SK-N-SH treated with all-trans-retinoic acid at 6 μM for 48 hours (cell line): ENCODE measurements at regions not wholly inside any gene's neighbourhood (a gene's known extent, or its start where the extent isn't known, plus 50 kb on each side); places are given as distances from the start of the nearest gene placed in this dataset.

ENCODE experiments used
- ATAC-seq: fragments of 200-7000 bp; cut with Tn5 transposase; 3 replicates; pipeline ENCODE4 v1.9.1; 2020; ENCODE audit warnings: mild to moderate bottlenecking, moderate library complexity
- ARNTL ChIP-seq: fragments of 450-650 bp; formaldehyde crosslinking; IDR thresholded peaks from 2 replicates; pipeline ENCODE4 v1.5.0; 2020; ENCODE audit warnings: low read depth, mild to moderate bottlenecking, moderate library complexity, borderline replicate concordance
- BACH2 ChIP-seq: fragments of 250-450 bp; sonication (Bioruptor Pico); IDR thresholded peaks from 2 replicates; pipeline ENCODE4 v1.9.0; 2021; ENCODE audit warnings: mild to moderate bottlenecking, borderline replicate concordance
- CREB5 ChIP-seq: fragments of 250-450 bp; sonication (Bioruptor Pico); IDR thresholded peaks from 2 replicates; pipeline ENCODE4 v1.5.1; 2020; ENCODE audit warnings: low read depth, mild to moderate bottlenecking, moderate library complexity
- CSDC2 ChIP-seq: fragments of 250-450 bp; sonication (Bioruptor Pico); IDR thresholded peaks from 2 replicates; pipeline ENCODE4 v1.5.0; 2020; ENCODE audit warnings: mild to moderate bottlenecking, moderate library complexity
- ESRRG ChIP-seq: fragments of 250-450 bp; sonication (Bioruptor Pico); IDR thresholded peaks from 2 replicates; pipeline ENCODE4 v1.6.1; 2021; ENCODE audit warnings: mild to moderate bottlenecking
- GLIS3 ChIP-seq: fragments of 250-450 bp; sonication (Bioruptor Pico); IDR thresholded peaks from 2 replicates; pipeline ENCODE4 v1.5.0; 2020; ENCODE audit warnings: mild to moderate bottlenecking, moderate library complexity
- ISL1 ChIP-seq: fragments of 250-450 bp; sonication (Bioruptor Pico); IDR thresholded peaks from 2 replicates; pipeline ENCODE4 v2.1.2; 2022; ENCODE audit warnings: mild to moderate bottlenecking, moderate library complexity
- OSR1 ChIP-seq: fragments of 250-450 bp; sonication (Bioruptor Pico); IDR thresholded peaks from 2 replicates; pipeline ENCODE4 v1.8.0; 2022; ENCODE audit warnings: moderate library complexity, mild to moderate bottlenecking, inconsistent platforms
- PATZ1 ChIP-seq: fragments of 250-450 bp; sonication (Bioruptor Pico); IDR thresholded peaks from 2 replicates; pipeline ENCODE4 v1.8.0; 2020; ENCODE audit warnings: mild to moderate bottlenecking, moderate library complexity, borderline replicate concordance
- POU6F1 ChIP-seq: fragments of 250-450 bp; sonication (Bioruptor Pico); IDR thresholded peaks from 2 replicates; pipeline ENCODE4 v1.8.0; 2021; ENCODE audit warnings: low read depth, mild to moderate bottlenecking, moderate library complexity, borderline replicate concordance
- PPARA ChIP-seq: fragments of 250-450 bp; sonication (Bioruptor Pico); IDR thresholded peaks from 2 replicates; pipeline ENCODE4 v1.5.0; 2020; ENCODE audit warnings: mild to moderate bottlenecking, borderline replicate concordance
- RARB ChIP-seq: fragments of 250-450 bp; sonication (Bioruptor Pico); IDR thresholded peaks from 2 replicates; pipeline ENCODE4 v1.8.0; 2021; ENCODE audit warnings: mild to moderate bottlenecking, moderate library complexity
- TOX ChIP-seq: fragments of 250-450 bp; sonication (Bioruptor Pico); IDR thresholded peaks from 2 replicates; pipeline ENCODE4 v1.8.0; 2021; ENCODE audit warnings: mild to moderate bottlenecking, moderate library complexity, borderline replicate concordance
- TSHZ2 ChIP-seq: fragments of 250-450 bp; sonication (Bioruptor Pico); IDR thresholded peaks from 2 replicates; pipeline ENCODE4 v1.5.0; 2020; ENCODE audit warnings: mild to moderate bottlenecking, moderate library complexity
- ZC3H10 ChIP-seq: fragments of 250-450 bp; sonication (Bioruptor Pico); IDR thresholded peaks from 2 replicates; pipeline ENCODE4 v1.5.1; 2021; ENCODE audit warnings: mild to moderate bottlenecking, moderate library complexity
- ZFP3 ChIP-seq: fragments of 250-450 bp; sonication (Bioruptor Pico); IDR thresholded peaks from 2 replicates; pipeline ENCODE4 v1.5.0; 2020; ENCODE audit warnings: mild to moderate bottlenecking, moderate library complexity
- ZFP30 ChIP-seq: fragments of 450-650 bp; formaldehyde crosslinking; IDR thresholded peaks from 2 replicates; pipeline ENCODE4 v1.5.0; 2022; ENCODE audit warnings: mild to moderate bottlenecking, moderate library complexity
- ZNF565 ChIP-seq: fragments of 450-650 bp; formaldehyde crosslinking; conservative IDR thresholded peaks from 2 replicates; pipeline ENCODE4 v1.5.0; 2020; ENCODE audit warnings: low read depth, mild to moderate bottlenecking, moderate library complexity
- ZNF70 ChIP-seq: fragments of 450-650 bp; formaldehyde crosslinking; IDR thresholded peaks from 2 replicates; pipeline ENCODE4 v1.5.0; 2020; ENCODE audit warnings: mild to moderate bottlenecking, moderate library complexity
- ZNF8 ChIP-seq: fragments of 450-650 bp; formaldehyde crosslinking; IDR thresholded peaks from 2 replicates; pipeline ENCODE4 v1.5.0; 2020; ENCODE audit warnings: mild to moderate bottlenecking, moderate library complexity

GRCh38 chr14:98716133-98716532, 555.9 kb downstream of the BCL11B start:
- ATAC-seq = no peak
- no peak for TF ChIP-seq GLIS3
- no peak for TF ChIP-seq OSR1 (CRISPR knock-in tag)
- no peak for TF ChIP-seq ISL1 (CRISPR knock-in tag)
- TF ChIP-seq ZFP30 (CRISPR knock-in tag) = no peak
- TF ChIP-seq ZFP3 (CRISPR knock-in tag) = no peak
- no peak for TF ChIP-seq CREB5 (CRISPR knock-in tag)
- no peak for TF ChIP-seq BACH2 (CRISPR knock-in tag)

- no peak for ATAC-seq
Observed at GRCh38 chr14:98721061-98721460, 550.9 kb downstream of the BCL11B start.

GRCh38 chr14:98724734-98725133, 547.3 kb downstream of the BCL11B start:
- no peak for ATAC-seq
- no peak for TF ChIP-seq ISL1 (CRISPR knock-in tag)
- TF ChIP-seq GLIS3 = no peak
- no peak for TF ChIP-seq ZFP3 (CRISPR knock-in tag)

More at GRCh38 chr14:98721061-98721460, 550.9 kb downstream of the BCL11B start:
- no peak for TF ChIP-seq ZC3H10 (CRISPR knock-in tag)
- TF ChIP-seq ESRRG (CRISPR knock-in tag) = no peak
- TF ChIP-seq OSR1 (CRISPR knock-in tag) = no peak
- no peak for TF ChIP-seq PPARA (CRISPR knock-in tag)
- no peak for TF ChIP-seq CSDC2 (CRISPR knock-in tag)
- TF ChIP-seq ARNTL (CRISPR knock-in tag) = no peak
- no peak for TF ChIP-seq POU6F1 (CRISPR knock-in tag)
- no peak for TF ChIP-seq ZFP3 (CRISPR knock-in tag)
- TF ChIP-seq BACH2 (CRISPR knock-in tag) = no peak
- TF ChIP-seq ZNF70 (CRISPR knock-in tag) = no peak
- no peak for TF ChIP-seq ZFP30 (CRISPR knock-in tag)
- no peak for TF ChIP-seq TOX (CRISPR knock-in tag)
- TF ChIP-seq ZNF8 = no peak
- TF ChIP-seq ISL1 (CRISPR knock-in tag) = no peak
- no peak for TF ChIP-seq PATZ1
- no peak for TF ChIP-seq ZNF565 (CRISPR knock-in tag)

GRCh38 chr14:98725191-98725590, 546.8 kb downstream of the BCL11B start:
- ATAC-seq = no peak
- TF ChIP-seq ESRRG (CRISPR knock-in tag) (no peak), CSDC2 (CRISPR knock-in tag) (no peak), TSHZ2 (CRISPR knock-in tag) (no peak), ZNF70 (CRISPR knock-in tag) (no peak), RARB (no peak), ZNF565 (CRISPR knock-in tag) (no peak), PPARA (CRISPR knock-in tag) (no peak), ISL1 (CRISPR knock-in tag) (no peak), BACH2 (CRISPR knock-in tag) (no peak), ZFP30 (CRISPR knock-in tag) (no peak), ZNF8 (no peak), CREB5 (CRISPR knock-in tag) (no peak), PATZ1 (no peak), POU6F1 (CRISPR knock-in tag) (no peak), OSR1 (CRISPR knock-in tag) (no peak), ZC3H10 (CRISPR knock-in tag) (no peak), TOX (CRISPR knock-in tag) (no peak)
- TF ChIP-seq, all 23 proteins: peak for 0
